Amygdala (tissue), 56 donors: ENCODE measurements at regions not wholly inside any gene's neighbourhood (a gene's known extent, or its start where the extent isn't known, plus 50 kb on each side); places are given as distances from the start of the nearest gene placed in this dataset.
"Not testable (repeated sequence)": the region's sequence is repeated elsewhere in the genome, so short reads cannot be mapped to it uniquely, and the experiment has no call there.

Source experiments
- DNase-seq, 56 donors: peaks; one replicate each; lab custom pipeline; 2025; lab: John Stamatoyannopoulos, UW

DNA sequence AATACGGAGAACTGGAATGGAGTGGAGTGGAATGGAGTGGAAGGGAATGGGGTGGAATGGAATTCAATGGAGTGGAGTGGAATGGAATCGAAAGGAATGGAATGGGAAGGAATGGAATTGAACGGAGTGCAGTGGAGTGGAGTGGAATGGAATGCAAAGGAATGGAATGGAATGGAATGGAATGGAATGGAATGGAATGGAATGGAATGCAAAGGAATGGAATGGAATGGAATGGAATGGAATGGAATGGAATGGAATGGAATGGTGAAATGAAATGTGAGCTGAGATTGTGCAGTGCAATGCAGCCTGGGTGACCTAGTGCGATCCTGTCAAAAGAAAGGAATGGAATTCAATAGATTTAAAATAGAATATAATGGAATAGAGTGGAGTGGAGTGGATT is 357.3 kb upstream of the WSB1 start:
- DNase-seq, result not testable (repeated sequence)

DNA sequence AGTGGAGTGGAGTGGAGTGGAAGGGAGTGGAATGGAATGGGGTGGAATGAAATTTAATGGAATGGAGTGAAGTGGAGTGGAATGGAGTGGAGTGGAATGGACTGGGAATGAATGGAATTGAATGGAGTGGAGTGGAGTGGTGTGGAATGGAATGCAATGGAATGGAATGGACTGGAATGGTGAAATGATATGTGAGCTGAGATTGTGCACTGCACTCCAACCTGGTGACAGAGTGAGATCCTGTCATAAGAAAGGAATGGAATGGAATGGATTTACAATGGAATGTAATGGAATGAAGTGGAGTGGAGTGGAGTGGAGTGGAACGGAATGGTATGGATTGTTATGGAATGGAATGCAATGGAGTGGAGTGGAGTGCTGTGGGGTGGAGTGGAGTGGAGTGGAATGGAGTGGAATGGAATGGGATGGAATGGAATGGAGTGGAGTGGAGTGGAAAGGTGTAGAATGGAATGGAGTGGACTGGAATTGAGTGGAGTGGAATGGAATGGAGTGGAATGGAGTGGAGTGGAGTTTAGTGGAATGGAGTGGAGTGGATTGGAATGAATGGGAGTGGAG is 356.1 kb upstream of the WSB1 start:
- not testable (repeated sequence) for DNase-seq

DNA sequence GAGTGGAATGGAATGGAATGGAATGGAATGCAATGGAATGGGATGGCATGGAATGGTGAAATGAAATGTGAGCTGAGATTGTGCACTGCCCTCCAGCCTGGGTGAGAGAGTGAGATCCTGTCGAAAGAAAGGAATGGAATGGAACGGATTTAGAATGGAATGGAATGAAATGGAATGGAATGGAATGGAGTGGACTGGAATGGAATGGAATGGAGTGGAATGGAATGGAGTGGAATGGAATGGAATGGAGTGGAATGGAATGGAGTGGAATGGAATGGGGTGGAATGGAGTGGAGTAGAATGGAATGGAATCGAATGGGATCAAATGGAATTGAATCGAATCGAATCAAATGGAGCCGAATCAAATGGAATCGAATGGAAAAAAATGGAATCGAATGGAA is 354.2 kb upstream of the WSB1 start:
- not testable (repeated sequence) for DNase-seq

DNA sequence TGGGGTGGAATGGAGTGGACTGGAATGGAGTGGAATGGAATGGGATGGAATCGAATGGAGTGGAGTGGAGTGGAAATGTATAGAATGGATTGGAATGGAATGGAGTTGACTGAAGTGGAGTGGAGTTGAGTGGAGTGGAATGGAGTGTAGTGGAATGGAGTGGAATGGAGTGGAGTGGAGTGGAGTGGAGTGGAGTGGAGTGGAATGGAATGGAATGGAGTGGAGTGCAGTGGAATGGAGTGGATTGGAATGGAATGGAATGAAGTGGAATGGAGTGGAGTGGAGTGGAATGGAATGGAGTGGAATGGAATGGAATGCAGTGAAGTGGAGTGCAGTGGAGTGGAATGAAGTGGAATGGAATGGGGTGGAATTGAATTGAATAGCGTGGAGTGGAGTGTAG is 353.3 kb upstream of the WSB1 start:
- DNase-seq, result not testable (repeated sequence)

DNA sequence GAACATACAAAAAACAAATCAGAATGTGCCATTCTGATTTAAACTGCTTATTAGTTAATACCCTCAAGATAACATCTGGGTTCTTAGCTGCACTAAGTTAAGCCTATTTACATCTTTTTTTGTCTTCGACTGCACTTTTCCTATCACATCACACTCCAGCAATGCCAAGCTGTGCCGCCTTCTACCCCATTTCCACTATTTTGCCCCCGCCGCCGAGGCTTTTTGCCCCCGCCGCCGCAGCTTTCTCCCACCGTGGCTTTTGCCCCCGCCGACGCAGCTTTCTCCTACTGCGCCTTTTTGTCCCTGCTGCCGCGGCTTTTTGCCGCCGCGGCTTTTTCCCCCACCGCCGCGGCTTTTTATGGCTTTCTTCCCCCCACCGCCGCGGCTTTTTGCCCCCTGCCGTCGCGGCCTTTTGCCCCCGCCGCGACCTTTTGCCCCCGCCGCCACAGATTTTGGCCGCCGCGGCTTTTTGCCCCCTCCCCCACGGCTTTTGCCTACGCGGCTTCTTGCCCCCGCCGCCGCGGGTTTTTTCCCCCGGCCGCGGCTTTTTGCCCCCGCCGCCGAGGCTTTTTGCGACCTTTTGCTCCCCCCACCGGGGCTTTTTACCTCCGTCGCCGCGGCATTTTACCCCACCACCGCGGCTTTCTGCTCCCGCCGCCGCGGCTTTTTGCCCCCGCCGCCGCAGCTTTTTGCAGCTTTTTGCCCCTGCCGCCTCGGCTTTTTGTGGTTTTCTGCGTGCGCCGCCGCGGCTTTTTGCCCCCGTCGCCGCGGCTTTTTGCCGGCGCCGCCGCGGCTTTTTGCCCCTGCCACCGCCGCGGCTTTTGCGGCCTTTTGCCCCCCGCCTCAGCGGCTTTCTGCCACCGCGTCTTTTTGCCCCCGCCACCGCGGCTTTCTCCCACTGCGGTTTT is 331.4 kb upstream of the WSB1 start:
- no peak for DNase-seq

DNA sequence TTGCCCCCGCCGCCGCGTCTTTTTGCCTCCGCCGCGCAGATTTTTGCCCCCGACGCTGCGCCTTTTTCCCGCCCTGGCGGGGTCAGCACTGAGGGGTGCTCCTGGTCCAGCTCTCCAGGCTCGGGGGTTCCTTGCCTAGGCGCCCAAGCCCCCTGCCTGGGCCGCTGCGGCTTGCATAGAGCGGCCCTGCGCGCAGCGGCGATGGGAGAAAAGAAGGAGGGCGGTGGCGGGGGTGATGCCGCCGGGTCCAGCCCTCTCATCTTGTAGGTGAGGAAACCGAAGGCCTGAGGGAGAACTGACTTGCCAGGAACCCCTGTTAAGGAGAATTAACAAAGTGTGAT is 330.8 kb upstream of the WSB1 start:
- no peak for DNase-seq

DNA sequence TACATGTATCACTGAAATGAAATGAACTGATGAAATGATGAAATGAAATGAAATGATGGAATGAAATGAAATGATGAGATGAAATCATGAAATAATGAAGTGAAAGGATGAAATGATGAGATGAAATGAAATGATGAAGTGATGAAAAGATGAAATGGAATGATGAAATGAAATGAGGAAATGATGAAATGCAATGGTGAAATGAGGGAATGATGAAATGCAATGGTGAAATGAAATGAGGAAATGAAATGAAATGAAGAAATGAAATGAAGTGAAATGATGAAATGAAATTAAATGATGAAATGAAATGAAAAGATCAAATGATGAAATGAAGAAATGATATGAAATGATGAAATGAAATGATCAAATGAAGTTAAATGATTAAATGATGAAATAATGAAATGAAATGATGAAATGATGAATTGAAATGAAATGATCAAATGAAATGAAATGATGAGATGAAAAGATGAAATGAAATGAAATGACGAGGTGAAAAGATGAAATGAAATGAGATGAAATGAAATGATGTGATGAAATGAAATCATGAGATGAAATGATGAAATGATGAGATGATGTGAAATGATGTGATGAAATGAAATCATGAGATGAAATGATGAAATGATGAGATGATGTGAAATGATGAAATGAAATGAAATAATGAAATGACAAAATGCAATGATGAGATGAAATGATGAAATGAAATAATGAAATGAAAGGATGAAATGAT is 327.9 kb upstream of the WSB1 start:
- not testable (repeated sequence) for DNase-seq

DNA sequence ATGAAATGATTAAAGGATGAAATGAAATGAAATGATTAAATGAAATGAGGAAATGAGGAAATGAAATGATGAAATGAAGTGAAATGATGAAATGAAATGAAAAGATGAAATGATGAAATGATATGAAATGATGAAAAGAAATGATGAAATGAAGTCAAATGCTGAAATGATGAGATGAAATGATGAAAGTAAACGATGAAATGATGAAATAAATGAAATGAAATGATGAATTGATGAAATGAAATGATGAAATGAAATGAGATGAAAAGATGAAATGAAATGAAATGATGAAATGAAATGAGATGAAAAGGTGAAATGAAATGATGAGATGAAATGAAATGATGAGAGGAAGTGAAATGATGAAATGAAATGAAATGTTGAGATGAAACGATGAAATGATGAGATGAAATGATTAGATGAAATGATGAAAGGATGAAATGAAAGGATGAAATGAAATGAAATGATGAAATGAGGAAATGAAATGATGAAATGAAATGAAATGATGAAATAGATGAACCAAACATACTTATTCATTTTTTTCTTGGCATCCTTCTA is 327.2 kb upstream of the WSB1 start:
- DNase-seq, result not testable (repeated sequence)

DNA sequence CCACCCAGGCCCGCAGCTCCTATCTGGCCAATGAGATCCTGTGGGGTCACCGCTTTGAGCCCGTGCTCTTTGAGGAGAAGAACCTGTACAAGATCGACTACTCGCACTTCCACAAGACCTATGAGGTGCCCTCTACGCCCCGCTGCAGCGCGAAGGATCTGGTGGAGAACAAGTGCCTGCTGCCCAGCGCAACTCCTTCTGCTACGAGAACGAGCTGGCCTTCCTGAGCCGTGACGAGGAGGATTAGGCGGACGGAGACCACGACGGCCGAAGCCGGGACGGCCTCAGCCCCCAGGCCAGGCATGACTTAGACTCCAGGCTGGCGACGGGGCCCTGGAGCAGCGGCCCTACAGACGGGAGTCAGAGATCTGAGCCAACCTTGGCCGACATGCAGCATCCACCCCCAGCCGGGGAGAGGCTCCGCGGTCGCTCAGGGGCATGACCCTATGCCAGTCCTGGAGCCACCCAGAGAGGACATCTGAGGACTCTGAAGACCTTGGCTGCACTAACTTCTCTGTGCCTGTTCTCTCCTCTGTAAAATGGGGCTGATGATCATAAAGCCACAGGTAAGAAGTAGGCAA is 312.0 kb upstream of the WSB1 start:
- DNase-seq, result not testable (repeated sequence)

DNA sequence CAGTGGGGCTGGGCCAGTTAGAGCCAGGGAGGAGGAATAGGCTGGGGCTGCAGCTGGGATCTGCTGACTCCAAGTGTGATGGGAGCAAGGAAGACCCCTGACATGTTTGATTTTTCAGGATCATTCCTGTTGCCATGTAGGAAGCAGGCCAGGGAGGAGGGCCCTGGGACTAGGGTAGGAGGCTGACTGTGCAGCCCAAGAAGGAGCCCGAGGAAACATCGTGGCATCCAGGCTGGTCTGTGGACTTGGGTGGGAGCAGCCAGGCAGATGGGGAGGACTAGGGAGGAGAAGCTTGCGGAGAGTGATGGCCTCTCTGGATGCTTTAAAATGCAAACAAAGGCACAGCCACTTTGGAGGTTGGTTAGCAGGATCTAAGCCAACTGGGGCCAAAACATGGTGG is 311.4 kb upstream of the WSB1 start:
- not testable (repeated sequence) for DNase-seq

DNA sequence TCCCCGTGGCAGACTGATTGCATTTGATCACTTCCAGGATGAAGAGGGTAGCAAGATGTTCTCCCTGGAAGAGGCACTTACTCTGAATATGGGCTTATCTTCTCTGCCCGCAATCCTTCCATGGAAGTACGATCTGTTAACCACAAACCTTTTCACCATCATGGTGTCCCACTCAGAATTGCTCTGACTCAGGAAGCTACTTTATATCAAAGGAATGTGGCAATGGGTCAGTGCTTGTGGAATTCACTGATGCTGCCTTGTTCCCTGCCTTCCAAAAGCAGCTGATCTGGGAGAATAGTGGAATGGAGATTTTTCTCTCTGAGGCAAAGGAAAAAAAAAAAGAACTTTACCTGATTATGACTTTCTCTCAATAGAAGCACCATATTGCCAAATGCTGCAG is 306.1 kb upstream of the WSB1 start:
- not testable (repeated sequence) for DNase-seq

DNA sequence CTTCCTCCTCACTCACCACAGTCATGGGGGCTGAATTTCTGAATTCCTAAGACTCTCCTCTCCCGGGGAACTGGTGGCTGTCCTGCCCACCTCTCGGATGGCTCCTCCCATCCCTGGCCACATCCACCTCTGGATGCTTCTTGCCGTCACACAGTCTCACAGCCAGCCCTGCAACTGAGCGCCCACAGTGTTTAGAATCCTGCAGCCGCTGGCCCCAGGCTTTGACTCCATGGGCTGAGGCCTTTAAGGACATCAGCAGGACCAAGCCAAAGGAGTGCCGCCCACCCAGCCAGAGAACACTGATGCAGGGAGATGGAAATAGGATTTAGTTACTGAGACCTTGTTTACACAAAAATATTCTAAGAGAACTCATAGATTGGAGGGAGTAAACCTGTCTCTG is 299.3 kb upstream of the WSB1 start:
- not testable (repeated sequence) for DNase-seq

DNA sequence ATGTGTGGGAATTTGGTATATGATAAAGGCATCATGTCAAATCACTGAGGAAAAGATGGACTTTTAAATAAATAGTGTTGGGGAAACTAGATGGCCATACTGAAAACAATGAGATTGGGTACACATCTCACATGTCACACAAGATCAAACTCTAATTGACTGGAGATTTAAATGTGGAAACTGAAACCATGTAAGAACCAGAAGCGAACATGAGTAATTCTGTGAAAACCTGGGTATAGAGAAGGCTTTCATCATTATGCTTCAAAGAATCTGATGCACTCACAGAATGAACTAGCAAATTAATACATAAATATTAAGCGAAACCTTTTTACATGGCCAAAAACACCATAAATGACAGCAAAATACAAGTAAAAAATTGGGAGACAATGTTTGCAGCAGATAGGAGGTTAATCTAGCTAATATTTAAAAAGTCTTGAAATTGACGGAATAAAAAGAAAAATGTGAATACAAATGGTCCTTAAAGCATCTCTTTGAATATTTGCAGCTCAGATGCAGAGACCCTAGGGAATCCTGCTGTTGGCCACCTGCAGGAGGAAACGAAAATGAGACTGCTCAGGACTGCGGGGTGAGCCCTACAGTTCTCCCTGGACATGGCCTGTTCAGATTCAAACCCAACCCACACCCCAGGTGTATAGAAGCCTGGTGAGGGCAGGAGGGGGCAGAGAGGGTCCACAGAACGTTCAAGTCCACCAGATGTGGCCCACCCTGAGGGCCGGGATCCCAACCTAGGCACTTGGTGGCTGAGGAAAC is 297.6 kb upstream of the WSB1 start:
- not testable (repeated sequence) for DNase-seq

DNA sequence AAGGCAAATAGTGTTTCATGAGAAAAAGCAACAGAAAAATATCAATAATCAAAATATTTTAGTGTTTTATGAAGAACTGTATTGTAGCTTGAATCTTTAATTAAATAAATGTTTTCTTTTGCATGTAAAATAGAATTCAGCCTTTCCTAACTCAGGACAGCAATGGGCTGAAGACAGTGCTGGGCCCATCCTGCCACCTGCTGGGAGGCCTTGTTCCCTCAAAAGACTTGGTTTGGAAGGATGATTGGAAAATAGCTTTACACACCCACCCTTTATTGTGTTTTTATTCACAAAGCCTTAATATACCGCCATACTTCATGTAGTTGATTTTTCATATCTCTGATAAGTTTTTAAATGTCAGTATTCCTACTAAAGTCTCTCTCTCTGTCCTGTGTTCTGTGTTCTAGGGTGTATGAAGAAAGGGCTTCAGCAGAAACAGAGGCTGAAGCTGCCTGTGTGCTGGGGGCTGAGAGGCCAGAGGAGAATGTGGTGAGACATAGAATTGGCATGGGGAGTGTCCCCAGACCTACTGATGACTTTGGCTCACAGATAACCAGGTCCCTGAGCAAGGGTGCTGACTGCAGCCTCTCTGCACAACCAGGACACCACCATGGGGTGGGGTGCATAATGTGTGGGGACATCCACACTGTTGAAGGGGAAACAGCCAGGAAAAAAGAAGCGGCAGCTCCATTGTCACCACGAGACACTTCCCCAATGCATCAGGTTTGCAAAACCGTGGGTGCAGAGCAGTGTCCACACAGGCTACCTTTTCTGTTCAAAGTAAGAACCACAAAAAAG is 286.0 kb upstream of the WSB1 start:
- DNase-seq, result not testable (repeated sequence)

DNA sequence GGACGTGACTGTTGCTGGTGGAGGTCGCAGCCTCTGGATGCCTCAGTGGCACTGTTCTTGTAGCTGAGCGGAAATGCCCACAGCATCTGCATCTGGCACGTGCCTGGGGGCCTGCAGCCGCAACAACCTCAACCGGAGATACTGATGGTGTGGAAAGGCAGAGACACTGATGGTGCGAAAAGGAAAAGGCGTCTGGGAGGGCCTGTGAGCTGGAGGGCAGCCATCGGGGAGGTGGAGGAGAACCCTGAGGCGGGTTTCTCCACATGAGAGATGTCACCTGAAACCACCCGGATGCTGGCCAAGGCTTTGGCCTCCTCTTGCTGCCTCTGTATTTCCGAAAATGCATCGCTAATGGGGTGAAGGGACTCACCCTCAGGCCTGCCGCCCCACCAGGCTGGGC is 284.8 kb upstream of the WSB1 start:
- no peak for DNase-seq

DNA sequence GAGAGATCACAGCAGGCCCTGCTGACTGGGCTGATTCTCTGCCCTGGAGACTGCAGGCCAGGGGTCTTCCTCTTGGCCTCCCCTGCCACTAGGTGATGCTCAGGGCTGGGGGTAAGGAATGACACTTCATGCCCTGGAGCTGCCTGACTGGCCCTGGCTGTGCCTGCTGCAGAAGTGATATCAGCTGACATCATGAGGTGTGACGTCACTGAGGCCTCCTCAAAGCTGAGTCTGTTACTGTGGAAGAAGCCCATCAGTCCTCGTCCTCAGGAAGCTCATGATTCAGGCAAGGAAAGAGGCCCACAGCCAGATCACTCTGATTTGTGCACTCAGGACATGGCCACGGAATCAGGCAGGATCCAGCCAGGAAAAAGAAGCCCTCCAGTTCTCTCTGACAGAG is 283.8 kb upstream of the WSB1 start:
- DNase-seq, result not testable (repeated sequence)

DNA sequence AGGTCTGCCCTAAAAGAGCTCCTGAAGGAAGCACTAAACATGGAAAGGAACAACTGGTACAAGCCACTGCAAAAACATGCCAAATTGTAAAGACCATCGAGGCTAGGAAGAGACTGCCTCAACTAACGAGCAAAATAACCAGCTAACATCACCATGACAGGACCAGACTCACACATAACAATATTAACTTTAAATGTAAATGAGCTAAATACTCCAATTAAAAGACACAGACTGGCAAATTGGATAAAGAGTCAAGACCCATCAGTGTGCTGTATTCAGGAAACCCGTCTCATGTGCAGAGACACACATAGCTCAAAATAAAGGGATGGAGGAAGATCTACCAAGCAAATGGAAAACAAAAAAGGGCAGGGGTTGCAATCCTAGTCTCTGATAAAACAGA is 263.4 kb upstream of the WSB1 start:
- DNase-seq, result not testable (repeated sequence)

DNA sequence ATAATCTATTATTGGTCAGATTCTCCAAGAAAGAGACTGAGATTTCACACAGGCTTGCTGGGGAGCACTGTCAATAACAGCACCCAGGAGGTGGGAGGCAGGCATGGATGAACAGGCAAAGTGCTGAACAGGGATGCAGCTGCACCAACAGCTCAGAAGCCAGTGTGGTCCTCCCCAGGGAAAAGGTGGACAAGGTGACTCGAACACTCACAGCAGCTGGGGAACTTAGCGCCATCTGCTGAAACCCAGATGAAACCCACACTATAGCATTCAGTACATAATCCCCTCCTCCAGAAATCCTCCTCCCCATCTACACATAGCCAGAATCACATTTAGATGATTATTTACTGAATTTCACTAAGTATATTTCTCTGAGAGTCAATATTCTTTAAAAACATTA is 255.2 kb upstream of the WSB1 start:
- DNase-seq, result no peak

DNA sequence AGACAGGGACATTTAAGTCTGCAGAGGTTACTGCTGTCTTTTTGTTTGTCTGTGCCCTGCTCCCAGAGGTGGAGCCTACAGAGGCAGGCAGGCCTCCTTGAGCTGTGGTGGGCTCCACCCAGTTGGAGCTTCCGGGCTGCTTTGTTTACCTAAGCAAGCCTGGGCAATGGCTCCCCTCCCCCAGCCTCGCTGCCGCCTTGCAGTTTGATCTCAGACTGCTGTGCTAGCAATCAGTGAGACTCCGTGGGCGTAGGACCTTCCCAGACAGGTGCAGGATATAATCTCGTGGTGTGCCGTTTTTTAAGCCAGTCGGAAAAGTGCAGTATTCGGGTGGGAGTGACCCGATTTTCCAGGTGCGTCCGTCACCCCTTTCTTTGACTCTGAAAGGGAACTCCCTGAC is 248.9 kb upstream of the WSB1 start:
- DNase-seq, result not testable (repeated sequence)
